ENCODE measurements at regions not wholly inside any gene's neighbourhood (a gene's known extent, or its start where the extent isn't known, plus 50 kb on each side); places are given as distances from the start of the nearest gene placed in this dataset.

DNA sequence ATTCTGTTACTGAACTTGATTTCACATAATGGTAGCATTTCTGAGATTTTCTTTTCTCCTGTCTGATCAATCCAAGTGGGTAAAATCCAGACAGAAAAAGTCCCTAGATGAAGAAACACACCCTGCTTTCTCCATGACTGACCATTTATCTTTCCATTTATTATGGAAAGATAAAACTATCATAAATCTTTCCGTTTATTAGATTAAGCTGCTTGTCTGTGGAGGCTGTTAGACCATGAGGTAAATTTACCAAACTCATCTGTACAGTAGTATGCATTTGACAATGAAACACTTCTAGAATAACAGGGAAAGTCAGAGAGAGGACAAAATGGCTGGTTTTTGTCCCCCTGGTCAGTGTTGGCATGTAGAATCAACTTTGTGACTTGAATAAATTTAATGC is 491.2 kb upstream of the SEMA6A start:
- TF ChIP-seq, protein P1, sequence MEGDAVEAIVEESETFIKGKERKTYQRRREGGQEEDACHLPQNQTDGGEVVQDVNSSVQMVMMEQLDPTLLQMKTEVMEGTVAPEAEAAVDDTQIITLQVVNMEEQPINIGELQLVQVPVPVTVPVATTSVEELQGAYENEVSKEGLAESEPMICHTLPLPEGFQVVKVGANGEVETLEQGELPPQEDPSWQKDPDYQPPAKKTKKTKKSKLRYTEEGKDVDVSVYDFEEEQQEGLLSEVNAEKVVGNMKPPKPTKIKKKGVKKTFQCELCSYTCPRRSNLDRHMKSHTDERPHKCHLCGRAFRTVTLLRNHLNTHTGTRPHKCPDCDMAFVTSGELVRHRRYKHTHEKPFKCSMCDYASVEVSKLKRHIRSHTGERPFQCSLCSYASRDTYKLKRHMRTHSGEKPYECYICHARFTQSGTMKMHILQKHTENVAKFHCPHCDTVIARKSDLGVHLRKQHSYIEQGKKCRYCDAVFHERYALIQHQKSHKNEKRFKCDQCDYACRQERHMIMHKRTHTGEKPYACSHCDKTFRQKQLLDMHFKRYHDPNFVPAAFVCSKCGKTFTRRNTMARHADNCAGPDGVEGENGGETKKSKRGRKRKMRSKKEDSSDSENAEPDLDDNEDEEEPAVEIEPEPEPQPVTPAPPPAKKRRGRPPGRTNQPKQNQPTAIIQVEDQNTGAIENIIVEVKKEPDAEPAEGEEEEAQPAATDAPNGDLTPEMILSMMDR (IDR thresholded peaks at IDR 0.05): no peak
- no peak for TF ChIP-seq POLR2A (IDR thresholded peaks at IDR 0.05)

Measured in thyroid gland (tissue), 4 donors.